ENCODE measurements at regions not wholly inside any gene's neighbourhood (a gene's known extent, or its start where the extent isn't known, plus 50 kb on each side); places are given as distances from the start of the nearest gene placed in this dataset.
"Not testable (repeated sequence)": the region's sequence is repeated elsewhere in the genome, so short reads cannot be mapped to it uniquely, and the experiment has no call there.

GRCh38 chr7:32643194-32643593, 147.9 kb downstream of the AVL9 start:
- no peak for DNase-seq

- no peak for DNase-seq
Observed at GRCh38 chr7:32639122-32639521, 143.8 kb downstream of the AVL9 start.

GRCh38 chr7:32638479-32639121, 143.3 kb downstream of the AVL9 start:
- not testable (repeated sequence) for DNase-seq
